DND-41 (cell line): ENCODE measurements at regions not wholly inside any gene's neighbourhood (a gene's known extent, or its start where the extent isn't known, plus 50 kb on each side); places are given as distances from the start of the nearest gene placed in this dataset.

Experiments used
- EZH2 ChIP-seq: IDR thresholded peaks from 3 replicates; pipeline ENCODE4 v1.6.1; 2012; ENCODE audit warnings: borderline replicate concordance, low read depth, mild to moderate bottlenecking, moderate library complexity, low read length, inconsistent platforms; ENCODE audit not compliant: severe bottlenecking
- TF ChIP-seq, protein P1 (sequence below): IDR thresholded peaks from 2 replicates; pipeline ENCODE4 v1.5.1; 2012; ENCODE audit warnings: borderline replicate concordance, low read length, moderate library complexity, mild to moderate bottlenecking; ENCODE audit not compliant: poor library complexity, severe bottlenecking; ENCODE audit errors: extremely low read depth

GRCh38 chr6:125597411-125598253, 151.8 kb upstream of the HEY2 start:
- TF ChIP-seq, protein P1, sequence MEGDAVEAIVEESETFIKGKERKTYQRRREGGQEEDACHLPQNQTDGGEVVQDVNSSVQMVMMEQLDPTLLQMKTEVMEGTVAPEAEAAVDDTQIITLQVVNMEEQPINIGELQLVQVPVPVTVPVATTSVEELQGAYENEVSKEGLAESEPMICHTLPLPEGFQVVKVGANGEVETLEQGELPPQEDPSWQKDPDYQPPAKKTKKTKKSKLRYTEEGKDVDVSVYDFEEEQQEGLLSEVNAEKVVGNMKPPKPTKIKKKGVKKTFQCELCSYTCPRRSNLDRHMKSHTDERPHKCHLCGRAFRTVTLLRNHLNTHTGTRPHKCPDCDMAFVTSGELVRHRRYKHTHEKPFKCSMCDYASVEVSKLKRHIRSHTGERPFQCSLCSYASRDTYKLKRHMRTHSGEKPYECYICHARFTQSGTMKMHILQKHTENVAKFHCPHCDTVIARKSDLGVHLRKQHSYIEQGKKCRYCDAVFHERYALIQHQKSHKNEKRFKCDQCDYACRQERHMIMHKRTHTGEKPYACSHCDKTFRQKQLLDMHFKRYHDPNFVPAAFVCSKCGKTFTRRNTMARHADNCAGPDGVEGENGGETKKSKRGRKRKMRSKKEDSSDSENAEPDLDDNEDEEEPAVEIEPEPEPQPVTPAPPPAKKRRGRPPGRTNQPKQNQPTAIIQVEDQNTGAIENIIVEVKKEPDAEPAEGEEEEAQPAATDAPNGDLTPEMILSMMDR: no peak
- TF ChIP-seq EZH2: no peak
